ENCODE measurements at regions not wholly inside any gene's neighbourhood (a gene's known extent, or its start where the extent isn't known, plus 50 kb on each side); places are given as distances from the start of the nearest gene placed in this dataset.
A peak's percentile ranks its signal among the peaks of the same experiment; 100 is the strongest.

DNA sequence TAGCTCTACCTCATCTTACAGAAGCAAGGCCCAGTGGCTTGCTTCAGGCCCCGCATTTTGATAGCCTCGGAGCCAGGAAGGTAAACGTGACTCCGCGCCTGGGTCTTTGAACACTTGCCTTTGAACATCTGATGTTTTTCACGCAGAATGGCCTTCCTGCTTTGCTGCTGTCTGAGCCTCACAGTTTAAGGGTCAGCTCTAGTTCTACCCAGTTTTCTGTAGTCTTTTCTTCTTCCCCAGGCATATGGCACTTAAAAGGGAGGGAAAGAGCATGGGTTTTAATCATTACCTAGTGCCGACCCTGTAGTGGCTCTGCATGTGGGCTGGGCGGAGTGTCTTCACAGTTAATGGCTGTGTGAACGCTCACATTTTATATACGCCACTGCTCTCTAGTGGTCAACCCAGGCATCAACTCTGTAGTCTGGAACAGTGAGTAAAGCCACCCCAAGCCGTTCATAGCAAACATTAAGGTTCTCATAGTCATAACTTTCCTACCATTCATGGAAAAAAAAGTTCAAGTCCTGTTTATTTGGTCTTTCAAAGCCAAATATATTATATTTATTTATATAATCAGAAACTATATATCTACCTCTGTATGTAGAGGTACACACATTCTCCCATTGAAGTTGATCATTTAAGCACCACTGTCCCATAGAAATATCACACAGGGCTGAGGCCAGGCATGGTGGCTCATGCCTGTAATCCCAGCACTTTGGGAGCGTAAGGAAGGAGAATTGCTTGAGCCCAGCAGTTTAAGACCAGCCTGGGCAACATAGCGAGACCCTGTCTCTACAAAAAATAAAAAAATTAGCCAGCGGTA lies 78.1 kb downstream of the IER5 start:
- Histone ChIP-seq H3K9me3 (peaks cover 5 to 18% of the 10 kb centered on the region in 2 donors), H3K27ac (no peak overlapping the region), H3K4me3 (no peak overlapping the region), H3K36me3 (no peaks in the 10 kb centered on the region), H3K27me3 (no peaks in the 10 kb centered on the region), H3K4me1 (peaks cover 0 to 2% of the 10 kb centered on the region in 2 donors)
- intact Hi-C loops (cut with DNase I), result loop anchor here (1.0 to 5.0 kb wide), 4 partner anchors 24 to 284 kb away; no protein-coding TSS in a partner anchor
- peak; percentile 83 to 85 (median 84) for TF ChIP-seq CTCF (IDR thresholded peaks at IDR 0.05)
- DNase-seq (ENCODE audit: low spot score in 2 of 2), result peak in 1 of 2 donors; percentile 83

GRCh38 chr1:181169281-181169865 lies 80.9 kb downstream of the IER5 start:
- Histone ChIP-seq H3K27ac (no peak overlapping the region), H3K4me3 (no peak overlapping the region), H3K36me3 (no peaks in the 10 kb centered on the region), H3K4me1 (peaks cover 0 to 2% of the 10 kb centered on the region in 2 donors), H3K9me3 (peaks cover 0 to under 1% of the 10 kb centered on the region in 2 donors), H3K27me3 (no peaks in the 10 kb centered on the region)
- DNase-seq (ENCODE audit: low spot score in 2 of 2), result no peak
- intact Hi-C loops (cut with DNase I), result loop anchor here (5.0 kb wide), 1 partner anchor 132 kb away; no protein-coding TSS in a partner anchor
- no peak for TF ChIP-seq CTCF (IDR thresholded peaks at IDR 0.05)

DNA sequence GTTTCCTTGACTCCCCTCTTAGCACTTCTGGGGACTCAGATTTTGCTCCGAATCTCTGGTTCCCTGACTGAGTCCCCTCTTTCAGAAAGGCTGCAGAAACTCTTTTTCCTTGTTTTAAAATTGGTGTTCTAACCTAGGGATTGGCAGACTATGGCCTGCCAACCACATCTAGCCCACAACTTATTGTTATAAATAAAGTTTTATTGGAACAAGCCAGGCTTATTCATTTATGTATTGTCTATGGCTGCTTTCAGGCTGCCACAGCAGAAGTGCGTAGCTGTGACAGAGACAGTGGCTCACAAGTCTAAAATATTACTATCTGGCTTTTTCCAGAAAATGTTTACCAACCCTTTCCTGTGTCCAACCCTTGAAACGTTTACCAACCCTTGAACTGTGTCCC lies 81.7 kb downstream of the IER5 start:
- no peak for TF ChIP-seq CTCF (IDR thresholded peaks at IDR 0.05)
- H3K27me3 ChIP-seq, result no peaks in the 10 kb centered on the region

GRCh38 chr1:181172082-181172481 lies 83.6 kb downstream of the IER5 start:
- no peaks in the 10 kb centered on the region for H3K36me3 ChIP-seq
- H3K4me3 ChIP-seq, result no peak overlapping the region
- H3K9me3 ChIP-seq, result no peaks in the 10 kb centered on the region
- H3K4me1 ChIP-seq, result no peaks in the 10 kb centered on the region
- H3K27me3 ChIP-seq, result no peaks in the 10 kb centered on the region
- no peak for DNase-seq (ENCODE audit: low spot score in 2 of 2)
- no peak for TF ChIP-seq CTCF (IDR thresholded peaks at IDR 0.05)
- H3K27ac ChIP-seq, result no peak overlapping the region
- intact Hi-C loops (cut with DNase I), result no loop called here

More for the DNA sequence above, 81.7 kb downstream of the IER5 start:
- Histone ChIP-seq H3K4me3 (no peak overlapping the region), H3K9me3 (no peaks in the 10 kb centered on the region), H3K36me3 (no peaks in the 10 kb centered on the region), H3K27ac (no peak overlapping the region), H3K4me1 (peaks cover 0 to 2% of the 10 kb centered on the region in 2 donors)
- intact Hi-C loops (cut with DNase I), result no loop called here
- no peak for DNase-seq (ENCODE audit: low spot score in 2 of 2)

GRCh38 chr1:181173761-181174447 lies 85.4 kb downstream of the IER5 start:
- Histone ChIP-seq H3K27ac (no peak overlapping the region), H3K9me3 (no peaks in the 10 kb centered on the region), H3K27me3 (no peaks in the 10 kb centered on the region), H3K36me3 (no peaks in the 10 kb centered on the region), H3K4me3 (no peak overlapping the region), H3K4me1 (no peaks in the 10 kb centered on the region)
- DNase-seq (ENCODE audit: low spot score in 2 of 2), result peak in 1 of 2 donors; percentile 27
- intact Hi-C loops (cut with DNase I), result no loop called here
- no peak for TF ChIP-seq CTCF (IDR thresholded peaks at IDR 0.05)

All from ascending aorta (tissue), 2 donors.